GM23248 (cell line): ENCODE measurements at regions not wholly inside any gene's neighbourhood (a gene's known extent, or its start where the extent isn't known, plus 50 kb on each side); places are given as distances from the start of the nearest gene placed in this dataset.

Experiments used
- DNase-seq: peaks from one replicate; pipeline ENCODE4 v3.0.0-alpha.2; 2015
- H2AFZ ChIP-seq: fragments of 200-600 bp; sonication (generic); 2 replicates; pipeline ENCODE4 v1.6.1; 2016; ENCODE audit warnings: antibody characterized with exemption
- H3F3A ChIP-seq: fragments of 200-600 bp; sonication (generic); 2 replicates; pipeline ENCODE4 v1.6.1; 2016; ENCODE audit warnings: mild to moderate bottlenecking, antibody characterized with exemption, mixed run types; ENCODE audit not compliant: insufficient read depth
- H3K27ac ChIP-seq: fragments of 200-600 bp; sonication (generic); 2 replicates; pipeline ENCODE4 v1.5.1; 2016; ENCODE audit warnings: mild to moderate bottlenecking
- H3K27me3 ChIP-seq: fragments of 200-600 bp; sonication (generic); replicated peaks from 2 replicates; pipeline ENCODE4 v1.6.1; 2016; ENCODE audit warnings: mild to moderate bottlenecking; ENCODE audit not compliant: insufficient read depth
- H3K36me3 ChIP-seq: fragments of 200-600 bp; sonication (generic); 2 replicates; pipeline ENCODE4 v1.6.1; 2016; ENCODE audit warnings: low read depth, mild to moderate bottlenecking
- H3K4me1 ChIP-seq: fragments of 200-600 bp; sonication (generic); 2 replicates; pipeline ENCODE4 v1.6.1; 2016; ENCODE audit warnings: mild to moderate bottlenecking; ENCODE audit not compliant: insufficient read depth
- H3K4me2 ChIP-seq: fragments of 200-600 bp; sonication (generic); one replicate; pipeline ENCODE4 v1.6.1; 2016; ENCODE audit warnings: mild to moderate bottlenecking; ENCODE audit not compliant: unreplicated experiment
- H3K4me3 ChIP-seq: fragments of 200-600 bp; sonication (generic); 2 replicates; pipeline ENCODE4 v1.5.1; 2016; ENCODE audit warnings: mild to moderate bottlenecking
- H3K79me2 ChIP-seq: fragments of 200-600 bp; sonication (generic); 2 replicates; pipeline ENCODE4 v1.6.1; 2016; ENCODE audit warnings: mild to moderate bottlenecking; ENCODE audit not compliant: insufficient read depth
- H3K9ac ChIP-seq: fragments of 200-600 bp; sonication (generic); 2 replicates; pipeline ENCODE4 v1.6.1; 2016; ENCODE audit warnings: mild to moderate bottlenecking
- H3K9me2 ChIP-seq: fragments of 200-600 bp; sonication (generic); 2 replicates; pipeline ENCODE4 v1.6.1; 2016; ENCODE audit warnings: mixed run types, mild to moderate bottlenecking, moderate library complexity; ENCODE audit not compliant: insufficient read depth
- H3K9me3 ChIP-seq: fragments of 200-600 bp; sonication (generic); one replicate; pipeline ENCODE4 v1.6.1; 2017; ENCODE audit warnings: low read depth
- H4K20me1 ChIP-seq: fragments of 200-600 bp; sonication (generic); 2 replicates; pipeline ENCODE4 v1.6.0; 2016; ENCODE audit not compliant: insufficient read depth
- EZH2 ChIP-seq: fragments of 200-600 bp; sonication (generic); IDR thresholded peaks from 2 replicates; pipeline ENCODE4 v1.6.1; 2018; ENCODE audit warnings: antibody characterized with exemption, mild to moderate bottlenecking; ENCODE audit not compliant: insufficient read depth, poor library complexity, severe bottlenecking
- EZH2phosphoT487 ChIP-seq: fragments of 200-600 bp; sonication (generic); IDR thresholded peaks from 2 replicates; pipeline ENCODE4 v1.6.1; 2018; ENCODE audit warnings: antibody characterized with exemption, moderate library complexity, mild to moderate bottlenecking, low read depth; ENCODE audit not compliant: insufficient read depth
- WGBS, 2 experiments: methylation state at CpG; one replicate each; pipeline ENCODE4 v1.1.6; 2015 to 2017; ENCODE audit warnings: low lambda C conversion rate in 2 of 2, low coverage in 1 of 2; ENCODE audit errors: missing lambda C conversion rate in 2 of 2; 5-methylcytosine and 5-hydroxymethylcytosine counted together
- in situ Hi-C: fragments of 300-500 bp; cut with MboI; formaldehyde crosslinking; loops from 2 replicates; pipeline ENCODE4 v1.15.0; 2020

DNA sequence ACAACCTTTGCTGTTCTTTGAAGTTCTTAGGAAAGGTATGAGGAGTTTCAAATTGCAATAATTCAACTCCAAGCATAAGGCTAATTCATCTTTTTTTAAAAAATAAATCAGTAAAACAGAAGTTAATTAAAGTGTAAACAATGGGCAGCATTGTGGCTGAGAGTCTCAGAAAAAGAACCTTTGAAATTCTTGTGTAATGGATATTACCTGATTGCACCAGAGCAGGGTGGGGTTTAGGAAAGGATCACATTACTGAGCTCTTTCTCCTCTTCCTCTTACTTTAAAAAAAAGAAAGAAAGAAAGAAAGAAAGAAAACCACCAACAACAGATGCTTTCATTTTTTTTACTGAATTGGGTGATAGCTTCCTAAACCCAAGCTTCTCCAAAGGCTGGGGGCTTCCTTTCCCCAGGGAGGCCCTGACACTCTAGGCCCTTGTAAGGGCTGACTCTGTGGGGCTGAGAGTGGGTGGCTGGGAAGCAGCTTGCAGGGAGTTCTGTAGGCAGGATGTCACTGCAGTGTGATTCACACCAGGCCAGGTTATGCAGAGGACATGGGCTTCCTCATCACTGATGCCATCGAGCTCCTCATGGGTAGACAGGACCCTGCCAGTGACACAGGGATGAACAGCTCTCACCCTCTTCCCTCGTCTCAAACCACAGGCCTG lies 564.5 kb downstream of the FGF9 start:
- Histone ChIP-seq H3F3A (no peaks in the 10 kb centered on the region), H3K9me3 (no peaks in the 10 kb centered on the region), H3K4me2 (no peak overlapping the region), H3K9ac (no peak overlapping the region), H2AFZ (no peak overlapping the region), H4K20me1 (no peaks in the 10 kb centered on the region), H3K4me3 (no peak overlapping the region), H3K27me3 (no peaks in the 10 kb centered on the region), H3K9me2 (no peaks in the 10 kb centered on the region), H3K36me3 (no peaks in the 10 kb centered on the region), H3K4me1 (no peaks in the 10 kb centered on the region), H3K79me2 (no peaks in the 10 kb centered on the region), H3K27ac (no peak overlapping the region)
- no peak for TF ChIP-seq EZH2phosphoT487
- in situ Hi-C loops = no loop called here
- DNase-seq = peak; percentile 4
- WGBS, 2 experiments = 31 to 42% methylated on average over 2 of the region's 2 CpGs

DNA sequence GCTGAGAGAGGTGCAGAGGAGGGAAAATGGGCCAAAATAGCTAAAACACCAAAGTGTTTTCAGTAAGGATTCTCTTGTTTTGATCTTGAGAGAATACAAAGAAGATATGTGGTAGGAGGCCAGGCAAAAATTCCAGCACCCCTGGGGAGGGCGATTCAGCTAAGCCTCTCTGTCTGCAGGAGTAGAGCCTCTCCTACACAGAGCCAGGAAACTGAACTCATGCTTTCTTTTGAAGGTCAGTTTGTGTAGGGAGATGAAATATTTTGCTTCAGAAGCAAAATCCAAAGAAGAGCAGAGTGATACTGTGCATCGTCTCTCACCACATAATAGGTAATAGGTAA lies 565.0 kb downstream of the FGF9 start:
- Histone ChIP-seq H4K20me1 (no peaks in the 10 kb centered on the region), H3K9me2 (no peaks in the 10 kb centered on the region), H3K9me3 (no peaks in the 10 kb centered on the region), H2AFZ (no peak overlapping the region), H3K27ac (no peak overlapping the region), H3K9ac (no peak overlapping the region), H3K79me2 (no peaks in the 10 kb centered on the region), H3K4me3 (no peak overlapping the region), H3K27me3 (no peaks in the 10 kb centered on the region), H3K36me3 (no peaks in the 10 kb centered on the region), H3K4me2 (no peak overlapping the region), H3F3A (no peaks in the 10 kb centered on the region), H3K4me1 (no peaks in the 10 kb centered on the region)
- no peak for DNase-seq
- WGBS, 2 experiments = 49 to 54% methylated on average over 2 of the region's 2 CpGs
- TF ChIP-seq EZH2phosphoT487 (no peak), EZH2 (no peak)
- in situ Hi-C loops = no loop called here

DNA sequence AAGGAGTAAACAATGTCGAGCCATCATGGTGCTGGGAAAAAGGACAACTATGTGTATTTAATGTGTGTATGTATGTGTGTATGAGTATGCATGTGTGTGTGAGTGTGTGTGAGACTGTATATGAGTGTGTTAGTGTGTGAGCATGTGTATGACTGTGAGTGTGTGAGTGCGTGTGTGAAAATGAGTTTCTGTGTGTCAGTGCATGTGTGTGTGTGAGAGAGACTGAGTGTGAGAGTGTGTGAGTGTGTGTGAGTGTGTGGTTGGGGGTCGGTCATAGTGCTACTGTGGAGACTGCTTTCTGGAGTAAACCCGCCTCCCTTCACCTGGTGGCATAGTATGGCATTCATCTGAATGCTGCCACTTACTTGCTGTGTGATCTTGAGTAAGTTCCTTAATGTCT lies 567.4 kb downstream of the FGF9 start:
- Histone ChIP-seq H3K9me2 (no peaks in the 10 kb centered on the region), H3K4me1 (no peaks in the 10 kb centered on the region), H2AFZ (no peak overlapping the region), H3K9ac (no peak overlapping the region), H3K4me2 (no peak overlapping the region), H3F3A (no peaks in the 10 kb centered on the region), H3K36me3 (no peaks in the 10 kb centered on the region), H3K9me3 (no peaks in the 10 kb centered on the region), H4K20me1 (no peaks in the 10 kb centered on the region), H3K4me3 (no peak overlapping the region), H3K27ac (no peak overlapping the region), H3K79me2 (no peaks in the 10 kb centered on the region), H3K27me3 (no peaks in the 10 kb centered on the region)
- TF ChIP-seq EZH2 (no peak), EZH2phosphoT487 (no peak)
- 50 to 58% methylated on average over 4 of the region's 4 CpGs for WGBS, 2 experiments
- in situ Hi-C loops = no loop called here
- DNase-seq = no peak

DNA sequence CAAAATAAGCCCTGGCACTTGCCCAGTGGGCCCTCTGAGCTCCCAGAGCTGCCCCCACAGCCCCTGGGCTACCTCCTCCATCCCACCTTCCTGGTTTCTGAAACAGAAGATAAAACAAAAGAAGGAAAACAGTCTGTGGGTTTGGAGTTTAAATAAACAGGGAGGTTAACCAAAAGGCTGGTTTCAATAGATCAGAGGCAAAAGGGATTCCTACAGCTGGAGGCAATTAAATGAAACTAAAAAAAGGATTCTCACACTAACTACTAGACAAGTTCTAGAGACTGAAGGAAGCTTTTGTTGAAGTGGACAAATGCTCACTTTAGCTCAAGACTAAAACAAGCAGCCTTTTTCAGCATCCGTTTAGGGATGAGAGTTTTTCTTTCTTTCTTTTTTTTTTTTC lies 569.8 kb downstream of the FGF9 start:
- Histone ChIP-seq H3K27me3 (no peaks in the 10 kb centered on the region), H3K4me1 (no peaks in the 10 kb centered on the region), H2AFZ (no peak overlapping the region), H3K4me3 (no peak overlapping the region), H3K9ac (no peak overlapping the region), H3K36me3 (no peaks in the 10 kb centered on the region), H3K27ac (no peak overlapping the region), H3K9me2 (no peaks in the 10 kb centered on the region), H3F3A (no peaks in the 10 kb centered on the region), H4K20me1 (no peaks in the 10 kb centered on the region), H3K9me3 (no peaks in the 10 kb centered on the region), H3K4me2 (no peak overlapping the region), H3K79me2 (no peaks in the 10 kb centered on the region)
- DNase-seq = no peak
- 3 to 6% methylated on average over 1 of the region's 1 CpG for WGBS, 2 experiments
- TF ChIP-seq EZH2 (no peak), EZH2phosphoT487 (no peak)
- in situ Hi-C loops = no loop called here
